SU-DHL-6 (cell line): ENCODE measurements at regions not wholly inside any gene's neighbourhood (a gene's known extent, or its start where the extent isn't known, plus 50 kb on each side); places are given as distances from the start of the nearest gene placed in this dataset.

ENCODE experiments used
- H2AFZ ChIP-seq: fragments of 200-600 bp; sonication (generic); 2 replicates; pipeline ENCODE4 v1.6.1; 2014; ENCODE audit warnings: low read depth, mild to moderate bottlenecking, moderate library complexity, mixed read lengths, antibody characterized with exemption, low read length; ENCODE audit not compliant: severe bottlenecking
- H3F3A ChIP-seq: fragments of 200-600 bp; shearing (Covaris generic); 2 replicates; pipeline ENCODE4 v1.6.0; 2016; ENCODE audit warnings: antibody characterized with exemption, mild to moderate bottlenecking; ENCODE audit not compliant: insufficient read depth
- H3K27ac ChIP-seq: fragments of 200-600 bp; sonication (generic); 2 replicates; pipeline ENCODE4 v1.5.1; 2016; ENCODE audit warnings: low read depth, mild to moderate bottlenecking, low read length, moderate library complexity, mixed read lengths
- H3K27me3 ChIP-seq: fragments of 200-600 bp; sonication (generic), shearing (Covaris generic); 2 replicates; pipeline ENCODE4 v1.6.0; 2014; ENCODE audit warnings: mild to moderate bottlenecking, low read length
- H3K36me3 ChIP-seq: fragments of 200-600 bp; sonication (generic); 2 replicates; pipeline ENCODE4 v1.6.1; 2014; ENCODE audit warnings: mild to moderate bottlenecking, low read length, mixed read lengths
- H3K4me2 ChIP-seq: fragments of 300-600, 200-600 bp; shearing (Covaris generic), sonication (generic); 2 replicates; pipeline ENCODE4 v1.6.0; 2014; ENCODE audit warnings: low read length, low read depth, mild to moderate bottlenecking; ENCODE audit not compliant: poor library complexity, severe bottlenecking
- H3K4me3 ChIP-seq: fragments of 200-600 bp; sonication (generic); 2 replicates; pipeline ENCODE4 v1.5.1; 2014; ENCODE audit warnings: antibody characterized with exemption, low read length, mild to moderate bottlenecking, mixed read lengths; ENCODE audit not compliant: insufficient read depth, poor library complexity, severe bottlenecking
- H3K79me2 ChIP-seq: fragments of 200-600 bp; sonication (generic); 2 replicates; pipeline ENCODE4 v1.6.1; 2014; ENCODE audit warnings: mild to moderate bottlenecking, low read length, moderate library complexity; ENCODE audit not compliant: insufficient read depth
- H3K9ac ChIP-seq: fragments of 200-600 bp; sonication (generic); 2 replicates; pipeline ENCODE4 v1.7.0; 2014; ENCODE audit warnings: mild to moderate bottlenecking, low read length
- H3K9me2 ChIP-seq: fragments of 200-600 bp; sonication (generic); replicated peaks from 2 replicates; pipeline ENCODE4 v1.6.1; 2014; ENCODE audit warnings: low read length; ENCODE audit not compliant: insufficient read depth
- H3K9me3 ChIP-seq: fragments of 200-600 bp; sonication (generic); 2 replicates; pipeline ENCODE4 v1.6.1; 2014; ENCODE audit warnings: low read length, mixed read lengths; ENCODE audit not compliant: insufficient read depth
- H4K20me1 ChIP-seq: fragments of 200-600 bp; sonication (generic); 2 replicates; pipeline ENCODE4 v1.6.1; 2014; ENCODE audit warnings: low read depth, mild to moderate bottlenecking, antibody characterized with exemption, low read length, moderate library complexity, mixed read lengths
- EZH2phosphoT487 ChIP-seq: fragments of 200-600 bp; sonication (generic), shearing (Covaris generic); conservative IDR thresholded peaks from 2 replicates; pipeline ENCODE4 v1.6.1; 2018; ENCODE audit warnings: mild to moderate bottlenecking, antibody characterized with exemption, low read length, moderate library complexity, mixed read lengths
- TF ChIP-seq, protein P1 (sequence below): fragments of 200-600 bp; sonication (generic); IDR thresholded peaks from one replicate; pipeline ENCODE4 v1.5.1; 2017; ENCODE audit warnings: antibody characterized with exemption, mild to moderate bottlenecking, low read length, moderate library complexity; ENCODE audit not compliant: insufficient read depth, poor library complexity, severe bottlenecking

DNA sequence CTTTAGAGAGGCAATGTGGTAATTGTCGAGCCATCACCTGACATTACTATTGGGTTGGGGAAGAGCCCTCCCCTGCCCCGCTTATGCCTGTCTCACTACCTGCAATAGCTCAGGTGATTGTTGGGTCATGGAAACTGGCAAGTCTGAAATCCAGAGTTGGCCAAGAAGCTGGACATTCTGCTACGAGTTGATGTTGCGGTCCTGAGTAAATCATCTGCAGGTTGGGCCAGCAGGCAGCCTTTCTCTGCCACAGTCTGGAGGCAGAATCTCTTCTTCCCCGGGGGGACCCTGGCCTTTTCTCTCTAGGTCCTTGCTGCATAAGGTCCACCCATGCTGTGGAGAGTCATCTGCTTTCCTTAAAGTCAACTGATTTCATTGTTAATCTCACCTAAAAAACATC is 142.4 kb downstream of the THBS2 start:
- Histone ChIP-seq H3F3A (no peaks in the 10 kb centered on the region), H3K4me3 (no peak overlapping the region), H3K27ac (no peak overlapping the region), H4K20me1 (no peaks in the 10 kb centered on the region), H3K4me2 (no peak overlapping the region), H3K9me3 (no peaks in the 10 kb centered on the region), H3K9me2 (no peaks in the 10 kb centered on the region), H3K79me2 (no peaks in the 10 kb centered on the region), H2AFZ (no peak overlapping the region), H3K36me3 (no peaks in the 10 kb centered on the region), H3K27me3 (no peaks in the 10 kb centered on the region), H3K9ac (no peak overlapping the region)
- TF ChIP-seq EZH2phosphoT487 = no peak
- TF ChIP-seq, protein P1, sequence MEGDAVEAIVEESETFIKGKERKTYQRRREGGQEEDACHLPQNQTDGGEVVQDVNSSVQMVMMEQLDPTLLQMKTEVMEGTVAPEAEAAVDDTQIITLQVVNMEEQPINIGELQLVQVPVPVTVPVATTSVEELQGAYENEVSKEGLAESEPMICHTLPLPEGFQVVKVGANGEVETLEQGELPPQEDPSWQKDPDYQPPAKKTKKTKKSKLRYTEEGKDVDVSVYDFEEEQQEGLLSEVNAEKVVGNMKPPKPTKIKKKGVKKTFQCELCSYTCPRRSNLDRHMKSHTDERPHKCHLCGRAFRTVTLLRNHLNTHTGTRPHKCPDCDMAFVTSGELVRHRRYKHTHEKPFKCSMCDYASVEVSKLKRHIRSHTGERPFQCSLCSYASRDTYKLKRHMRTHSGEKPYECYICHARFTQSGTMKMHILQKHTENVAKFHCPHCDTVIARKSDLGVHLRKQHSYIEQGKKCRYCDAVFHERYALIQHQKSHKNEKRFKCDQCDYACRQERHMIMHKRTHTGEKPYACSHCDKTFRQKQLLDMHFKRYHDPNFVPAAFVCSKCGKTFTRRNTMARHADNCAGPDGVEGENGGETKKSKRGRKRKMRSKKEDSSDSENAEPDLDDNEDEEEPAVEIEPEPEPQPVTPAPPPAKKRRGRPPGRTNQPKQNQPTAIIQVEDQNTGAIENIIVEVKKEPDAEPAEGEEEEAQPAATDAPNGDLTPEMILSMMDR = no peak

GRCh38 chr6:169109411-169110220 is 144.0 kb downstream of the THBS2 start:
- H2AFZ ChIP-seq = no peak overlapping the region
- TF ChIP-seq, protein P1 = no peak
- no peak for TF ChIP-seq EZH2phosphoT487

DNA sequence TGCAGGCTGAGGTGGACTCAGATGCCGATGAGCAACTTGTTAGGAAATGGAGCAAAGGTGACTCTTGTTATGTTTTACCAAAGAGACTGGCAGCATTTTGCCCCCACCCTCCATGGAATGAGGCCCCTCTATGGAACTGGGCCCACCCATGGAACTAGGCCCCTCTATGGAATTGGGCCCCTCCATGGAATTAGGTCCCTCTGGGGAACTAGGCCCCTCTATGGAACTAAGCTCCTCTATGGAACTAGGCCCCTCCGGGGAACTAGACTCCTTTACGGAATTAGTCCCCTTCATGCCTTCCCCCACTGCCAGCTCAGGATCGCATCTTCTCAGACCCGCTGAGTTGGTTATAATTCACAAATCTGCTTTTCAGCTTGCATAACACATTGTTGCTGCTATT is 144.9 kb downstream of the THBS2 start:
- Histone ChIP-seq H3K9me3 (no peaks in the 10 kb centered on the region), H3K79me2 (no peaks in the 10 kb centered on the region), H3K9ac (no peak overlapping the region), H3K36me3 (no peaks in the 10 kb centered on the region), H3F3A (no peaks in the 10 kb centered on the region), H3K4me3 (no peak overlapping the region), H3K27me3 (no peaks in the 10 kb centered on the region), H2AFZ (no peak overlapping the region), H4K20me1 (no peaks in the 10 kb centered on the region), H3K9me2 (no peaks in the 10 kb centered on the region), H3K4me2 (no peak overlapping the region), H3K27ac (no peak overlapping the region)
- no peak for TF ChIP-seq EZH2phosphoT487
- TF ChIP-seq, protein P1 = no peak

More at GRCh38 chr6:169109411-169110220, 144.0 kb downstream of the THBS2 start:
- H3F3A ChIP-seq = no peaks in the 10 kb centered on the region
- no peak overlapping the region for H3K4me2 ChIP-seq
- H3K36me3 ChIP-seq = no peaks in the 10 kb centered on the region
- H4K20me1 ChIP-seq = no peaks in the 10 kb centered on the region
- no peaks in the 10 kb centered on the region for H3K9me3 ChIP-seq
- no peaks in the 10 kb centered on the region for H3K79me2 ChIP-seq
- no peak overlapping the region for H3K9ac ChIP-seq
- H3K4me3 ChIP-seq = no peak overlapping the region
- H3K9me2 ChIP-seq = no peaks in the 10 kb centered on the region
- no peak overlapping the region for H3K27ac ChIP-seq
- no peaks in the 10 kb centered on the region for H3K27me3 ChIP-seq
